A673 (cell line): ENCODE measurements at regions not wholly inside any gene's neighbourhood (a gene's known extent, or its start where the extent isn't known, plus 50 kb on each side); places are given as distances from the start of the nearest gene placed in this dataset.

Source experiments
- BruUV-seq: library from RNA; stranded (reverse); fragments of 400-500 nt; replicated peaks from 2 replicates; lab custom pipeline; 2021; lab: Mats Ljungman, UMichigan
- CTCF ChIA-PET: fragments of 300-600 bp; sonication (Branson Sonifier 250); formaldehyde crosslinking; loops from one replicate; lab custom pipeline; 2022; ENCODE audit warnings: antibody characterized with exemption; lab: Charles Lee
- POLR2A ChIA-PET: fragments of 300-600 bp; sonication (Branson Sonifier 250); formaldehyde crosslinking; loops from one replicate; lab custom pipeline; 2022; ENCODE audit warnings: antibody characterized with exemption; ENCODE audit not compliant: low non-redundant PET; lab: Charles Lee
- DNase-seq: peaks from one replicate; pipeline ENCODE4 v3.0.0-alpha.2; 2015; ENCODE audit warnings: low spot score
- H3K27ac ChIP-seq: fragments of 200-600 bp; sonication (generic); 2 replicates; pipeline ENCODE4 v1.5.1; 2016; ENCODE audit warnings: mixed run types, low read depth, mild to moderate bottlenecking, mixed read lengths, antibody characterized with exemption, low read length; ENCODE audit not compliant: poor library complexity, severe bottlenecking
- H3K27me3 ChIP-seq: fragments of 200-600 bp; sonication (generic); replicated peaks from 2 replicates; pipeline ENCODE4 v1.6.1; 2017; ENCODE audit warnings: mixed run types, low read depth, mild to moderate bottlenecking, mixed read lengths, antibody characterized with exemption, low read length; ENCODE audit not compliant: insufficient read depth, poor library complexity
- H3K36me3 ChIP-seq: fragments of 200-600 bp; sonication (generic); 2 replicates; pipeline ENCODE4 v1.6.1; 2016; ENCODE audit warnings: mixed run types, mild to moderate bottlenecking, mixed read lengths, antibody characterized with exemption, low read length; ENCODE audit not compliant: insufficient read depth, poor library complexity, severe bottlenecking
- H3K4me1 ChIP-seq: fragments of 200-600 bp; sonication (generic); 2 replicates; pipeline ENCODE4 v1.6.1; 2017; ENCODE audit warnings: mixed run types, mild to moderate bottlenecking, mixed read lengths, antibody characterized with exemption, low read length; ENCODE audit not compliant: insufficient read depth, poor library complexity, severe bottlenecking
- H3K4me3 ChIP-seq: fragments of 200-600 bp; sonication (generic); 2 replicates; pipeline ENCODE4 v1.5.1; 2016; ENCODE audit warnings: low read depth, mixed run types, mild to moderate bottlenecking, mixed read lengths, low read length; ENCODE audit not compliant: poor library complexity, severe bottlenecking
- H3K9me3 ChIP-seq: fragments of 200-600 bp; sonication (generic); 2 replicates; pipeline ENCODE4 v1.6.1; 2016; ENCODE audit warnings: mixed run types, low read depth, mild to moderate bottlenecking, mixed read lengths, antibody characterized with exemption, low read length; ENCODE audit not compliant: poor library complexity, severe bottlenecking
- CTCF ChIP-seq: fragments of 300-800, 200-600 bp; sonication (generic); conservative IDR thresholded peaks from 2 replicates; pipeline ENCODE4 v1.5.1; 2017; ENCODE audit warnings: low read depth, mild to moderate bottlenecking, antibody characterized with exemption, low read length, moderate library complexity, mixed read lengths
- EZH2 ChIP-seq: fragments of 200-600 bp; sonication (generic); IDR thresholded peaks from 2 replicates; pipeline ENCODE4 v1.6.1; 2017; ENCODE audit warnings: borderline replicate concordance, low read depth, mild to moderate bottlenecking, mixed read lengths, antibody characterized with exemption, low read length; ENCODE audit not compliant: poor library complexity, severe bottlenecking
- intact Hi-C: fragments of 100-400 bp; cut with micrococcal nuclease; formaldehyde crosslinking; loops from one replicate; pipeline ENCODE4 v1.10.0; 2022; ENCODE audit not compliant: unreplicated experiment

DNA sequence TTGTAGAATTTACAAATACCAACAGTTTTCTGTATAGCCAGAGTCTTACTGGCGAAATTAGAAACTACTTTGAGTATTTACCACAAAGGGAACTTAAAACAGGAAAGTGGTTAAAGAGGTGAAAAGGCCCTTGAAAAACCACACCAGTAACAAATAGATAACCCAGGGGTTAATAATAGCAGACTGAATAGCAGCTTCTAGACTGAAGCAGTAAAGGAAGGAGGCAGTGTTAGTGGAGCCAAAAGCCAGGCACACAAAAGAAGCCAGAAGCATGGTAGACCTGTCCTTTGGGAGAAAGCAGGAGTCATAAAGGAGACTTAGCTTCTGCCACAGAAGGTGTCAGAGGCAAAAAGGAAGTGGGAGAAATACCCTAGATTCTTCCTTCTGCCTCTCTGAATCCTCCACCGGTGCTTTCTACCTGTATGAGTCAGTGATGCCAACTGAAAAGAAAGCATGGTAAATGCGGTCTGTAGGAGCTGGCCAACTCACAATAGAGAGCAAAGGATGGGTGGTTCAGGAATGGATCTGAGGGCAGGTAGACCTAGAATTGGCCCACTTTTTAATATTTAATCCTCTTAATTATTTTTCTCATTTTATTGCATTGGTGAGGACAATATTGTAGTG is 97.3 kb downstream of the ARL6IP6 start:
- no TSS peak for BruUV-seq
- peaks cover 7% of the 10 kb centered on the region for H3K9me3 ChIP-seq
- no peak for TF ChIP-seq EZH2
- TF ChIP-seq CTCF, result no peak
- intact Hi-C loops, result no loop called here
- H3K27ac ChIP-seq, result no peak overlapping the region
- POLR2A ChIA-PET, result no interaction called here
- DNase-seq, result no peak
- H3K27me3 ChIP-seq, result peaks cover 8% of the 10 kb centered on the region
- no peaks in the 10 kb centered on the region for H3K4me1 ChIP-seq
- CTCF ChIA-PET, result no interaction called here
- H3K36me3 ChIP-seq, result no peaks in the 10 kb centered on the region
- H3K4me3 ChIP-seq, result no peak overlapping the region

DNA sequence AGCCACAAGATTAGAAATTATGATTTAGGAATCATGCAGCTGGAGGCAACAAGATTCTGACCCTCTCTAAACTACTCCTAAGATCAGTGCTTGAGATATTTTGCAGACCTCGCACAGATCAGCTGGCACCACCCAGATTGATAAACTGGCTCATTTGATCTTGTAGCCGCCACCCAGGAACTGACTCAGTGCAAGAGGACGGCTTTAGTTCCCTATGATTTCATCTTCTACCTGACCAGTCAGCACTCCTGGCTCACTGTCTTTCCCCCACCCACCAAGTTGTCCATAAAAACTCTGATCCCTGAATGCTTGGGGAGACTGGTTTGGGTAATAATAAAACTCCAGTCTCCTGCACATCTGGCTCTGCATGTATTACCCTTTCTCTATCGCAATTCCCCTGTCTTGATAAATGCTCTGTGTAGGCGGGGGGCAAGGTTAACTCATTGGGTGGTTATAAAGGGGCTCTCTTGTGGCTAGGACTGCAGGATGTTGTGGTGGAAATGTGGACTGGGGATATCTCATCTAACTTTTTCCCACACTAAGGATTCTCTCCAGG is 96.1 kb downstream of the ARL6IP6 start:
- intact Hi-C loops, result no loop called here
- DNase-seq, result no peak
- H3K36me3 ChIP-seq, result no peaks in the 10 kb centered on the region
- H3K4me1 ChIP-seq, result no peaks in the 10 kb centered on the region
- no peak overlapping the region for H3K27ac ChIP-seq
- H3K9me3 ChIP-seq, result peaks cover 7% of the 10 kb centered on the region
- H3K4me3 ChIP-seq, result no peak overlapping the region
- H3K27me3 ChIP-seq, result peaks cover 8% of the 10 kb centered on the region
- ChIA-PET POLR2A (no interaction called here), CTCF (no interaction called here)
- no TSS peak for BruUV-seq
- TF ChIP-seq CTCF (no peak), EZH2 (no peak)

- ChIA-PET POLR2A (no interaction called here), CTCF (no interaction called here)
- H3K27ac ChIP-seq, result no peak overlapping the region
- H3K4me1 ChIP-seq, result no peaks in the 10 kb centered on the region
- no peak for DNase-seq
- BruUV-seq, result no TSS peak
- no peak for TF ChIP-seq EZH2
- no peak for TF ChIP-seq CTCF
- intact Hi-C loops, result no loop called here
- peaks cover 7% of the 10 kb centered on the region for H3K9me3 ChIP-seq
- H3K27me3 ChIP-seq, result peaks cover 8% of the 10 kb centered on the region
- H3K4me3 ChIP-seq, result no peak overlapping the region
- H3K36me3 ChIP-seq, result no peaks in the 10 kb centered on the region
Measured at GRCh38 chr2:152813351-152813750, 94.9 kb downstream of the ARL6IP6 start.
